D341Med (cell line): ENCODE measurements at regions not wholly inside any gene's neighbourhood (a gene's known extent, or its start where the extent isn't known, plus 50 kb on each side); places are given as distances from the start of the nearest gene placed in this dataset.
"Not testable (repeated sequence)": the region's sequence is repeated elsewhere in the genome, so short reads cannot be mapped to it uniquely, and the experiment has no call there.

Experiments
- DNase-seq: peaks from one replicate; pipeline ENCODE4 v3.0.0; 2012; ENCODE audit warnings: low spot score

GRCh38 chr2:117359266-117359914 is 455.1 kb upstream of the DDX18 start:
- DNase-seq = no peak

GRCh38 chr2:117360586-117360985 is 453.9 kb upstream of the DDX18 start:
- DNase-seq = no peak

- no peak for DNase-seq
Measured at GRCh38 chr2:117378653-117379052, 435.8 kb upstream of the DDX18 start.

GRCh38 chr2:117379928-117380327 is 434.6 kb upstream of the DDX18 start:
- DNase-seq = no peak

GRCh38 chr2:117383997-117384396 is 430.5 kb upstream of the DDX18 start:
- DNase-seq = not testable (repeated sequence)

- DNase-seq = no peak
Measured at GRCh38 chr2:117396161-117396560, 418.3 kb upstream of the DDX18 start.

- DNase-seq = no peak
Measured at GRCh38 chr2:117401582-117401981, 412.9 kb upstream of the DDX18 start.

- DNase-seq = no peak
Measured at GRCh38 chr2:117406443-117406842, 408.0 kb upstream of the DDX18 start.

GRCh38 chr2:117407746-117408145 is 406.7 kb upstream of the DDX18 start:
- DNase-seq = no peak

- no peak for DNase-seq
Measured at GRCh38 chr2:117409443-117409842, 405.0 kb upstream of the DDX18 start.

- no peak for DNase-seq
Measured at GRCh38 chr2:117411983-117412382, 402.5 kb upstream of the DDX18 start.

GRCh38 chr2:117432746-117433145 is 381.7 kb upstream of the DDX18 start:
- DNase-seq = no peak

GRCh38 chr2:117436697-117437096 is 377.8 kb upstream of the DDX18 start:
- DNase-seq = no peak

GRCh38 chr2:117470311-117471095 is 344.0 kb upstream of the DDX18 start:
- peak; percentile 39 for DNase-seq

- DNase-seq = no peak
Measured at GRCh38 chr2:117481608-117482007, 332.9 kb upstream of the DDX18 start.

GRCh38 chr2:117485588-117485987 is 328.9 kb upstream of the DDX18 start:
- DNase-seq = no peak

- no peak for DNase-seq
Measured at GRCh38 chr2:117486081-117486480, 328.4 kb upstream of the DDX18 start.

GRCh38 chr2:117492209-117492851 is 322.2 kb upstream of the DDX18 start:
- no peak for DNase-seq

- no peak for DNase-seq
Measured at GRCh38 chr2:117500721-117501120, 313.8 kb upstream of the DDX18 start.

GRCh38 chr2:117502121-117502520 is 312.4 kb upstream of the DDX18 start:
- DNase-seq = no peak

GRCh38 chr2:117512307-117512706 is 302.2 kb upstream of the DDX18 start:
- DNase-seq = no peak

- DNase-seq = no peak
Measured at GRCh38 chr2:117514371-117514770, 300.1 kb upstream of the DDX18 start.

GRCh38 chr2:117519238-117519637 is 295.3 kb upstream of the DDX18 start:
- no peak for DNase-seq
